ENCODE measurements at regions not wholly inside any gene's neighbourhood (a gene's known extent, or its start where the extent isn't known, plus 50 kb on each side); places are given as distances from the start of the nearest gene placed in this dataset.

GRCh38 chr9:13778631-13779030, 499.1 kb upstream of the MPDZ start:
- TF ChIP-seq CTCF (IDR thresholded peaks at IDR 0.05; ENCODE audit: insufficient read depth, low read length, missing control alignments) = no peak
- H3K4me3 ChIP-seq (ENCODE audit: low read depth, low read length) = no peak overlapping the region
- no peak for DNase-seq (ENCODE audit: low read depth, low spot score)
- POLR2A ChIA-PET = no interaction called here
- CTCF ChIA-PET = no interaction called here

DNA sequence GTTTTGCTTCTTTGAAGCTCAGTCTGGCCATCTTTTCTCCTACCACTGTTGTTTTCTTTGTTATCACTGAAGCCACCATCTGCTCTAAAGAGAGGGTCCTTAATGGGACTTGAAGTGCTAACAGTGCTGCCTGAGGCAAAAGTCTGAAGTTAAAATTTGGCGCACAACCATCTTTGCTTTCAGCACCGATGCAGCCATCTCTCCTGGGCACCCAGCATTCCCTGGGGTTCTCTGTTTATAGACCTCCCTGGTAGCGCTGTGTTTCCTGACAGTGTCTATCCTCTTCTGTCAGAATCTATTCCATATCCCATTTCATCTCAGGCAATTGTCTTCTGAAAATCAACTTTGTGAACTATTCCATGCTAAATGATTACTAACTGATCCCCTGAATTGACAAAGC, 491.5 kb upstream of the MPDZ start:
- no peak overlapping the region for H3K4me3 ChIP-seq (ENCODE audit: low read depth, low read length)
- no peak for DNase-seq (ENCODE audit: low read depth, low spot score)
- TF ChIP-seq CTCF (IDR thresholded peaks at IDR 0.05; ENCODE audit: insufficient read depth, low read length, missing control alignments) = no peak
- ChIA-PET CTCF (no interaction called here), POLR2A (no interaction called here)

- no peak for DNase-seq (ENCODE audit: low read depth, low spot score)
- POLR2A ChIA-PET = no interaction called here
- H3K4me3 ChIP-seq (ENCODE audit: low read depth, low read length) = no peak overlapping the region
- no peak for TF ChIP-seq CTCF (IDR thresholded peaks at IDR 0.05; ENCODE audit: insufficient read depth, low read length, missing control alignments)
- CTCF ChIA-PET = no interaction called here
Measured at GRCh38 chr9:13769641-13770040, 490.1 kb upstream of the MPDZ start.

GRCh38 chr9:13769006-13769405, 489.5 kb upstream of the MPDZ start:
- TF ChIP-seq CTCF (IDR thresholded peaks at IDR 0.05; ENCODE audit: insufficient read depth, low read length, missing control alignments) = no peak
- CTCF ChIA-PET = no interaction called here
- POLR2A ChIA-PET = no interaction called here
- DNase-seq (ENCODE audit: low read depth, low spot score) = no peak
- H3K4me3 ChIP-seq (ENCODE audit: low read depth, low read length) = no peak overlapping the region

DNA sequence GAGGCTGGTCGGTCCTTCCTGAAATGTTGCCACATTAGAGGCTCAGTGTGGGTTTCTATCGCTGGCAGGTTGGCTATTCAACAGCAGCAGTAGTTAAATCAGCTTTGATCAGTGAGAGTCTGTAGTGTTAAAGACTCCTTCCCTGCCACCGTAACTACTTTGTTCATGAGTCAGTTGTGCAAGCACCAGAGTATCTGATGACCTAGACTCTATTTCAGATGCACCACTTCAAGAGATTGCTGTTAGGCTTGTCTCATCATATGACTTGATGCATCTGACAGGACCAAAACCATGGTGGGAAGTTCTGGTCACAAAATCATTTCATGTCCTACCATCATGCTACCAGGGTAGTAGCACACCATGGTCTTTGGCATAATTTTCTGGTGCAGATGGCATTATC, 482.7 kb upstream of the MPDZ start:
- TF ChIP-seq CTCF (IDR thresholded peaks at IDR 0.05; ENCODE audit: insufficient read depth, low read length, missing control alignments) = no peak
- CTCF ChIA-PET = no interaction called here
- H3K4me3 ChIP-seq (ENCODE audit: low read depth, low read length) = no peak overlapping the region
- POLR2A ChIA-PET = no interaction called here
- no peak for DNase-seq (ENCODE audit: low read depth, low spot score)

DNA sequence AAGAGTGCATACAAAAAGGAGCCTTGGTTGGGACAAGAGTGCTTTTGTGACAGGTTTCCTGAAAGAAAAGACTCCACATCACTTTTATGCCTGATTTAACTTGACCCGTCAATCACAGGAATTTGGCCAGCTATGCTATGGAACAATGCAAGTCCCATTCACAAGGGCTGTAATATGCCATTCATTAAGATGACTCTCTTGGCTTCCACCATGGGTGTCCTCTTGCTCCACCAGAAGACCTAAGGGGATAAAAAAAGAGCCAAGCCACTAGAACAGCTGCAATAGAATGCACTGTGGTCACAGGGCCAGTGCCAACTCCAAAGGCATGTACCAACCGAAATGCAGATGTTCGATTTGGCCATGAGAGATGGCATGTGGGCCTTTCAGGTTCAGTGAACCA, 480.1 kb upstream of the MPDZ start:
- DNase-seq (ENCODE audit: low read depth, low spot score) = no peak
- no peak for TF ChIP-seq CTCF (IDR thresholded peaks at IDR 0.05; ENCODE audit: insufficient read depth, low read length, missing control alignments)
- ChIA-PET POLR2A (no interaction called here), CTCF (no interaction called here)
- H3K4me3 ChIP-seq (ENCODE audit: low read depth, low read length) = no peak overlapping the region

Measured in AG04449 (cell line).